GM03348 (cell line): ENCODE measurements at regions not wholly inside any gene's neighbourhood (a gene's known extent, or its start where the extent isn't known, plus 50 kb on each side); places are given as distances from the start of the nearest gene placed in this dataset.
"Not testable (repeated sequence)": the region's sequence is repeated elsewhere in the genome, so short reads cannot be mapped to it uniquely, and the experiment has no call there.

Experiments
- DNase-seq: peaks from one replicate; pipeline ENCODE4 v3.0.0; 2012; ENCODE audit warnings: low spot score

- no peak for DNase-seq
Observed at GRCh38 chr3:26763723-26764122, 141.2 kb downstream of the LRRC3B start.

GRCh38 chr3:26766031-26766430 is 143.5 kb downstream of the LRRC3B start:
- no peak for DNase-seq

- no peak for DNase-seq
Observed at GRCh38 chr3:26768068-26768651, 145.6 kb downstream of the LRRC3B start.

DNA sequence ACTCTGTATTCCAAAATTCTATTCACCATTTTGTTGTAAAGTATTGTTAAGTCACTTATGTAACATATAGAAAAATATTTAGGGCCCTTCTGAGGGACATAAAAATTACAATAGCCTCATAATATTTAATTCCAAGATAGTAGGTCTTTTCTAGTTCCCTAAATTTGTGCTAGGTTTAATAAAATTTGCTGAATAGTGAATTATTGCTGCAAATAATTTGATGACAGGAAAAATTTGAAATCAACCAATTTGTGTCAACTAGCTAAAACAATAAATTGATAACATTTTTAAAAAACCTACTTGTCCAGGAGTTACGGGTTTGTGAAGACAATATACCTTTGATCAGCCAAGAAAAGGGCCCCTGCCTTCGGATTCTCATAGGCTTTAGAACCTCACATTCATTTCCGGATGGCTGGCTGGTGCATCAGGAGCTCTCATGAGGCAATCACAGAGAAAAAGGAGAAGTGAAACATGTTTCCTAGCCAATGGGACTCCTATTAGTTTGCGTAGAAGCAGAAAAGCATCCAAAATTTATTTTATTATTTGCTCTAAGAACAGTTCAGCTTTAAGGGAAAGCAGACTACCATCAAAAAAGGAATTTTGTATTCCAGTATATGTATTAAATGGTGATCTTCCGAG is 177.2 kb downstream of the LRRC3B start:
- DNase-seq: no peak

DNA sequence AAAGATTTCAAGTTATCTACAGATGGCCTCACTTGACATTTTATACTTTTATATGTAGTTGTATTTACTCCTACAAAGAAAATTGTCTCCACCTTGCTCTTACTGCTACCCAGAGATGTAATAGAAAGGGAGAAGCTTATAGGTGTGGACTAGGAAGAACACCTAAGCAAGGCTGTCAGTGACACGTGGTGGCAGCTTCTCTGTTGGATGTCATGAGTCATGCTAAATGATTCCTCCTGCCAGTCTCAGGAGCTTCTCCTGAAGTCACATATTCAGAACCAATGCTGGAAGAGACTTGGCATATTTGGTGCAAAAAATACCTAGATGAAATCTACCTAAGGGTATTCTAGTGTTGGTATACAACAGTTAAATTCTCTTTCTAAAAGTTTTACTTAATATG is 184.7 kb downstream of the LRRC3B start:
- DNase-seq: no peak

GRCh38 chr3:26825454-26825853 is 202.9 kb downstream of the LRRC3B start:
- DNase-seq: no peak

GRCh38 chr3:26827169-26827568 is 204.6 kb downstream of the LRRC3B start:
- DNase-seq: no peak

DNA sequence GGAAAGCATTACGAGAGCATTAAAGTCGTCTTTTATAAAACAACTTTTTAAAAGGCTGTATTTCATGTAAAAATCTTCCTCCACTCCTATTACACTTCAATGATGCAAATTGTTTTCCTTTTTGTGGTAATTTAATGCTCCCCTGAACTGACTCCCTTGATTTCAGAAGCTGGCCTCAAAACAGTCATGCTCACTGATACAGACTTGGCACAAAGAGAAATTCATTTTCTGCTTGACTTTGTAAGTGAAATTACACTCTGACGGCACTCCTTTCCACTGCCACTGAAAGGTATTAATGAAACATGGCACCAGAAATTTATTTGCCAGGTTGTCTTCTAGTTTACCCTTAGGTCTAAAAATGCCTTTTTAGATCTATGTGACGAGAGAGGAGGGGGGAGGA is 215.5 kb downstream of the LRRC3B start:
- DNase-seq: no peak

GRCh38 chr3:26839001-26839400 is 216.4 kb downstream of the LRRC3B start:
- no peak for DNase-seq

- no peak for DNase-seq
Observed at GRCh38 chr3:26840272-26840870, 217.8 kb downstream of the LRRC3B start.

DNA sequence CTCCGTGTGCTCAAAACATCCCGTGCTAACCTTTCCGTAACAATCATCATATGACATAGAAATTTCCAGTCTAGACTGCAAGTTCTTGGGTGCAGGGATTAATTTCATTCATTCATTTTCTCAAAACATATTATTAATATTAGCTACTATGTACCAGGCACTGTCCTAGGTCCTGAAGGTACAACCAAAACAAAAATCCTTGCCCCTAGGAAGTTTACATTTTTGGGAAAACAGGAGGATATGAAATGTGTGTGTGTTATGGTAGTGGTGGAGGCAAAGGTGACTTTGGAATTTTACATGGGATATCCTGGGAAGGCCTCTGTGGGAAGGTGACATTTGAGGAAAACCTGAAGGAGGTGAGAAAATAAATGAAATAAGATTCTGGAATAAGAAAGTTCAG is 222.6 kb downstream of the LRRC3B start:
- no peak for DNase-seq

- no peak for DNase-seq
Observed at GRCh38 chr3:26847680-26848079, 225.1 kb downstream of the LRRC3B start.

- DNase-seq: no peak
Observed at GRCh38 chr3:26894443-26894842, 271.9 kb downstream of the LRRC3B start.

DNA sequence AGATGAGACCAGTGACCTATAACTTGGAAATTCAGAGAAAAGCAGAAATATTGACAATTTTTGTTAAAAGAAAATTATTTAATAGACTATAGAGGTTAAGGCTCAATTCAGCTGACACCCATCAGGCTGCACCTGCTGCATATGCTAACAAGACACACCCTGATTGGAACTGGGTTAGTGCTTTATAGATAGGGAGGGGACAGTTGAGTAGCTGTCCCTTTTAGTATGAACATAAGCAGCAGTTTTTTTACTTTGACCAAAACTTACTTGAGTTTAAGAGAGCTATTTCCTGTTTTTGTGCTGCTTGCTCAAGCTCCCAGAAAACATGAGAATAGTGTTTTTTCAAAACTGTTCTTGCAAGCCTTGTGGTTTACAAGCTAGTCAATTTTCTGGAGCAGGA is 292.6 kb downstream of the LRRC3B start:
- no peak for DNase-seq

GRCh38 chr3:26920646-26921478 is 298.3 kb downstream of the LRRC3B start:
- no peak for DNase-seq

DNA sequence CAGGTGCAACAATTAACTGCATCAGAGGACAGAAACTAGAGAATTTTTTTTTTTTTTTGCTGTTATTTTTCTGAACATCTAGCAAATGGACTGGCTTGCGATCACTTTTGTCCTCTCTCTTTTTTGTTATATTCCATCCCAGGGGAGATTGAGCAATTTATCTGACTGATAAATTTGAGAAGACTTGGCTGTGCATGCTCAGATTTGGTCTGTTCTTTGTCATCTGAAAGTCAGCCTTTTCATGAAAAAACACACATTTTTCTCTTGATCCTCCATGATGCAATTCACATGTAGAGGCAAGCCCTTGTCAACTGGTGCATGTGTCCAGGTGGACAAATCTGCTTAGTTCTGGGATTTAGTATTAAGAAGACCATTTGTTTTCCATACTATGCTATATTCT is 309.3 kb downstream of the LRRC3B start:
- no peak for DNase-seq

DNA sequence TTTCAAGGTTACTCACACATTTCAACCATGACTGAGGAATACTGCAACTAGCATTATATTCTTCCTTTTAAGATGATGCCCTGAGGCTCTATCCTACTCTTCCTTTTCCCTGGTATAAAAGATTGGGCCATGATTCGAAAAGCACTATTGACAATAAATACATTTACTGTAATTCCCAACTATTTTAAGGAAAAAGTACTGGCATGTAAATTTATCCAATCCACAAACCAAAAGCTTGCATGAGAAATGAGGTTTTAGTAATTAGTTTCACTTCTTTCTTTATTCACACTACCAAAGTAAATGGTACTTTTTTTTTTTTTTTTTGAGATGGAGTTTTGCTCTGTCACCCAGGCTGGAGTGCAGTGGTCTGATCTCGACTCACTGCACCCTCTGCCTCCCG is 310.2 kb downstream of the LRRC3B start:
- DNase-seq: no peak

DNA sequence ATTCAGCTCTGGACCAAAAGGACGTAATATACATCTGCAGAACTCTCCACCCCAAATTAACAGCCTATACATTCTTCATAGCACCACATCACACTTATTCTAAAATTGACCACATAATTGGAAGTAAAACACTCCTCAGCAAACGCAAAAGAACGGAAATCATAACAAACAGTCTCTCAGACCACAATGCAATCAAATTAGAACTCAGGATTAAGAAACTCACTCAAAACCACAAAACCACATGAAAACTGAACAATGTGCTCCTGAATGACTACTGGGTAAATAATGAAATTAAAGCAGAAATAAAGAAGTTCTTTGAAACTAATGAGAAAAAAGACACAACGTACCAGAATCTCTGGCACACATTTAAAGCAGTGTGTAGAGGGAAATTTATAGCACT is 322.9 kb downstream of the LRRC3B start:
- not testable (repeated sequence) for DNase-seq

- DNase-seq: no peak
Observed at GRCh38 chr3:26960382-26960781, 337.8 kb downstream of the LRRC3B start.

GRCh38 chr3:26962492-26963360 is 340.2 kb downstream of the LRRC3B start:
- DNase-seq: no peak

DNA sequence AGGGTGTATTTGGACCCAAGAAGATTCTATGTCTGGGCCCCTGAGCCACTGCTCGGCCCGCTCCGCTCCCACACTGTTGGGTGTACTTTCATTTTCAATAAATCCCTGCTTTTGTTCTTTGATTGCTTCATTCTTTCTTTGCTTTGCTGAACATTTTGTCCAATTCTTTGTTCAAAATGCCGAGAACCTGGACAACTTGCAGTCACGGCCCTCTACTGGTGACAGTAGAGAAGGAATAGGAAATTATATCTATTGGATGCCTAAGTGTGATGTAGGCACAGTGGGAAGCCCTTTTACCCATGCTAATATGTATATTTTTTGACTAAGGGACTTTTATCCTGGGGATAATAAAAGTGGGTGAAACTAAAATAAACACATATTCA is 340.8 kb downstream of the LRRC3B start:
- peak; percentile 3 for DNase-seq

- DNase-seq: no peak
Observed at GRCh38 chr3:26964313-26964712, 341.7 kb downstream of the LRRC3B start.
